ENCODE measurements at regions not wholly inside any gene's neighbourhood (a gene's known extent, or its start where the extent isn't known, plus 50 kb on each side); places are given as distances from the start of the nearest gene placed in this dataset.

DNA sequence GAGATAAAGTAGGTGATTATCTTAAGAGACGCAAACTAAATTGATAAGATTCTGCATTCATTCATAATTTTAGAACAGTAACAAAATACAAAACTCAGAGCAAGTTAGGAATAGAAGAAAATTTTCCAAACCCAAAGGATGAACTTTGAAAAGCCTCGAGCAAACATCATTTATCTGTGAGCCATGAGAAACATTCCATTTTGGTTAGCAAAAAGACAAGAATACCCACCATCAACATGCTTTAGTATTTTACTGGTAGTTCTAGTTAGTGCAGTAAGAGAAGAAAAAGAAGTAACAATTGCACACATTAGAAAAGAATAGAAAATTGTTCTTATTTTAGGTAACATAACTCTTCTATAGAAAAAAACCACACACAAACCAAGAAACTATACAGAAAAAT lies 291.3 kb upstream of the TCF4 start:
- TF ChIP-seq GATA3 (IDR thresholded peaks at IDR 0.05; ENCODE audit: low read depth, low read length) (no peak), GATA2 (IDR thresholded peaks at IDR 0.05; ENCODE audit: low read depth, low read length) (no peak)

DNA sequence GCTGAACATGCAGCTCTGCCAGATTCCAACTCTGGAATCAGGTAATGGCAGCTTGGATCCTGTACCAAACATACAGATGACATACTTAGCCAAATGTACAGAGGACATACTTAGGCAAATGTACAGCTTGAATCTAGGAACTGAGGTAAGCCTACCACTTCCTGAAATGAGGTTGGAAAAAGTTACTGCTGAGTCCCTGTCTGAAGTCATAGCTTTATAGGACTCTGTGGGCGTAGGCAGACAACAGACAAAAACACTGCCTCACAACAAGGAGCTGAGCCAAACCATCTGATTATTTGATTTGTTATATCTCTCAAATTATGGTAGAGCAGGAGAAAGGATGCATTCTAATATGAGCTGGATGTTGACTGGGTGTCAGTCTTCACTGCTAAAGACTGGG lies 290.2 kb upstream of the TCF4 start:
- TF ChIP-seq GATA2 (IDR thresholded peaks at IDR 0.05; ENCODE audit: low read depth, low read length) (no peak), GATA3 (IDR thresholded peaks at IDR 0.05; ENCODE audit: low read depth, low read length) (no peak)

DNA sequence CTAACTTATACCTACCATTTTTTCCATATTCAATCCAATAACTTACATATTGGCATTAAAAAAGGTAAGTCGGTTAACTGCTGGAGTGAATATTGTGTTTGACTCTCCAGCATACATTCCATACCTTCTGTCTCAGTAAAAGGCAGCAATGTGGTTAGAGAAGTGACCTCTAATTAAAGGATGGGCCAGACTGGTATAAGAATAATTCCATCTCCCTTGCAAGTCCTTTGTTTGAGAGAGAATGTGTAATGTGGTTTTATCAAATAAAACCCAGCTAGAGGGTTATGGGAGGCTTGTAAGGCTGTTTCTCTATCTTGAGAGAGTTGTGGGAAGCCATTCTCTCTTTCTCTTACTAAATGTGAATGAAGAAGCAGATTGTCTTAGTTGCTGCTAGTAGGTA lies 289.3 kb upstream of the TCF4 start:
- TF ChIP-seq GATA2 (IDR thresholded peaks at IDR 0.05; ENCODE audit: low read depth, low read length) (no peak), GATA3 (IDR thresholded peaks at IDR 0.05; ENCODE audit: low read depth, low read length) (no peak)

DNA sequence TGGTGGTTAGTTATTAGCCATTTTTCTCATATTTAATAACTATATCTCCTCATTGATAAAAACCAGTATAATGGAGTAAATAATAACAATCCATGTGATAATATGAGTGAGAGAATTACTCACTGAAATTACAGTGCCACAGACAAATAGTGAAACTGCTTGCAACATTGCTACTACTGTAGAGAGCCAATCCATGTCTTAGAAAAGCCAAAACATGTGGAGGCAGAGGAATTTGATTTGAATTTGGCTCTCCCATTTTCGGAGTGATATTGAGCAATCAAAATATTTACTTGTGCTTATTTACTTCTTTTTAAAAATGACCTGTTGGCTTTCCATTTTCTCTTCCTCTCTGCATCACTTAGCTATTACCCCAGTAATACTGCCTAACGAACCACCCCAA lies 288.3 kb upstream of the TCF4 start:
- TF ChIP-seq GATA2 (IDR thresholded peaks at IDR 0.05; ENCODE audit: low read depth, low read length) (no peak), GATA3 (IDR thresholded peaks at IDR 0.05; ENCODE audit: low read depth, low read length) (no peak)

DNA sequence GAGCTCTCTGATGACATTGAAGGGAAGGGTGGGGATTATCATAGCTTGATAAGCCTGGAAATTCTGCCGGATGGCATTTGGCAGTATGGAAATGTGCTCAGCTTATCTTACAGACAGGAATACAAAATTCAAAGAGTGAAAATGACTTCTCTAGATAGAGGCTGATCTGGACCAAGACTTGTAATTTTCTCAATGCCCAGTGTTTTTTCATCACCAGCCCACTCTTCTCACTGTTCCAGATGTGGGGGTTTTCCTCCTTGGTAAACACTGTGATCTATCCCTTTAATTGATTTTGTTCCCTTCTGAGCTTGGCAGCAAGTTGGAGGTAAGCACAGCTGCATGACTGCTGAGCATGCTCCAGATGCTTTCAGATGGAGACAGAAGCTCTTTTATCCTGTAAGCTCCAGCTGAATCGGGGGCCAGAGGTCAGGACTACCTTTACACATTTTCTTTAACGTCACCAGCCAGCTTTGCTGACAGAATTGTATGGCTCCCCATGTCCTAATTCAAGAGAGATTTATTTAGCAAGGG lies 287.4 kb upstream of the TCF4 start:
- TF ChIP-seq GATA2 (IDR thresholded peaks at IDR 0.05; ENCODE audit: low read depth, low read length) (no peak), GATA3 (IDR thresholded peaks at IDR 0.05; ENCODE audit: low read depth, low read length) (no peak)

DNA sequence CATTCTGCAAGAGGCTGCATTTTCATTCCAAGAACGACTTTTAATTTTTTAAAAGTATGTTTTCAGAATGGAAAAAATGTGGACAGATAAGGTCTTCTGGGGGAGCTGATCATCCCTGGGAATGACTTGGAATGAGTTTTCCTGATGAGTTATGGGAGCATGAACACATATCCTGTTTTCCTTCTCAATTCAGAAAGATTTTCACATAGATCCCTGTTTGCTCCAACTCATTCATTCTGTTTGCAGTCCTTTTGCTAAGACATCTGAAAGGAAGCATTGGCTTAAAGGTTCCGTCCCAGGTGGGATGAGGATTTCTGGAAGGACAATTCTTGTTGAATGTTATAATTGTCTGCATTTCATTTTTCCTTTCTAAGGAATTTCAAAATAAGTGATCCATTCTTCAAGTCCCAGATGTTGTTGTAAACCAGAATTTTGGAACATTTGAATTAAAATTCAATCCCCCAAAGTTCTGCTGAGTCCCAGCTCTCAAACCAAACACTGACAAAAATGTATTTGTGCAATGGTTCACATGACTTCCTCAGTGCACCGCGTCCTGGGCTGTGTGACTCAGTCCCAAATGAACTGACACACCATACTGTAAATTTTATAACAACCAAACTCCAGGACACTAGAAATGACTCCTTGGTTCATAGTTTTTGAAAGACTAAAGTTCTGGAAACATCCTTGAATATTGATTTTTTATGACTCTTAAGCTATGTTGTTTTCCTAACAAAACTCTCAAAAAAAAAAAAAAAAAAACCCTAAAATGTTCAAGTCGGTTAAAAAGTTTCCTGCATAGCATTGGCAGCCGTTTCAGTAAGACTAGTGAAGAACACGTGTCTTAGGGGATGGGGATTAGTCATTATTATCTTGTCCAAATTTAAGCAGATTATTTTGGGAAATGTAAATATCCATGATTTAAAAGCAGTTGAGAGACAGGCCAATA lies 281.8 kb upstream of the TCF4 start:
- no peak for TF ChIP-seq GATA2 (IDR thresholded peaks at IDR 0.05; ENCODE audit: low read depth, low read length)
- no peak for TF ChIP-seq GATA3 (IDR thresholded peaks at IDR 0.05; ENCODE audit: low read depth, low read length)

DNA sequence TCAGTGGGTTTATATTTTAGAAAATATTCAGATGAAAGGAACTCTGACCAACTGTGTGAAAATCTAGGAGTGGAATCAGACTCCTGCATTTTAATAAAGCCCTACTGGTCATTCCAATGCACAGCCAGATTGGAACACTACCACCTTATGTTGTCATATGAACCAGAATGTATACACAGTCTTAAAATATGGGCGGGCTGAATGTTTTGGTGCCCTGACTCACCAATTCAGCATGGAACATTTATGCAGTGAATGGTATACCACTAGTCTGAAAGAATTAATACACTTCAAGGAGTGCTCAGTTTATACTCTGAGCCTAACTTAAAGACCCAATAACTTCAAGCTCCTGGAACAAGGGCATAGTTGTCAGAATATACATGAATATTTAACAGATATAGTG lies 280.9 kb upstream of the TCF4 start:
- TF ChIP-seq GATA3 (IDR thresholded peaks at IDR 0.05; ENCODE audit: low read depth, low read length) (no peak), GATA2 (IDR thresholded peaks at IDR 0.05; ENCODE audit: low read depth, low read length) (no peak)

DNA sequence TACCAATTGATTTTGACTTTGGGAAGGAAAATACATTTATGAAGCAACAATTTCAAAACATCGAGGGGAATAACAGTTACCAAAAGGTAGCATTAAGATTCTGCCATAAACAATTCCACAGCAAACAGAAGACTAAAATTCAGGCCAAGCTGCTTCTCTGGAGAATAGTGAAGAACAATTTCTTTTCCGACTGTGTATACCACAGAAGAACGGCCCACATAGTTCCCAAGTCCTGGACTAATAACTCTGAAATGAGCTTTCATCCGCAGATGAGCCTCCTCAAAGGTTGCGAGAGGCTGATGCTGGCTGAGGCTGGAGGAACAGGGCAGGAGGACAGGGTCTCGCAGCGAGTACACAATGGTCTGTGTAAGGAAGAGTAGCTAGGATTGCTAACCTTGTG lies 278.9 kb upstream of the TCF4 start:
- TF ChIP-seq GATA2 (IDR thresholded peaks at IDR 0.05; ENCODE audit: low read depth, low read length) (no peak), GATA3 (IDR thresholded peaks at IDR 0.05; ENCODE audit: low read depth, low read length) (no peak)

DNA sequence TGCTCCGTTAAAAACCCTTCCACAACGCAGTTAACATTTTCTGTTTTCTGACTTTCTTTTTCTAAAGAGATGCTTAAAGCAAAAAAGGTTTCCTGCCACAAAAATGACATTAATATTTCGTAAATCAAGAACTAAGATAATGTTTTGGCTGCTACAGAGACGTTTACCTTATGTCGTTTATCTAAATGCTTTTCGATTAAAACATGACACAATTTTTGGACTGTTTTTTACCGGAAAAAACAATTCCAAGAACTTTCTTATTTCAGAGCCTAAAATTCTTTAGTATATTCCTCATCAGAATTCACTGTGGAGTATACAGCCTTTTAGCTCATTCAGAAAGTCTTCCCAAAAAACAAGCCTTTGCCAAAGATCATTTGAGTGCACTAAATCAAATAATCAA lies 278.0 kb upstream of the TCF4 start:
- TF ChIP-seq GATA2 (IDR thresholded peaks at IDR 0.05; ENCODE audit: low read depth, low read length) (no peak), GATA3 (IDR thresholded peaks at IDR 0.05; ENCODE audit: low read depth, low read length) (no peak)

DNA sequence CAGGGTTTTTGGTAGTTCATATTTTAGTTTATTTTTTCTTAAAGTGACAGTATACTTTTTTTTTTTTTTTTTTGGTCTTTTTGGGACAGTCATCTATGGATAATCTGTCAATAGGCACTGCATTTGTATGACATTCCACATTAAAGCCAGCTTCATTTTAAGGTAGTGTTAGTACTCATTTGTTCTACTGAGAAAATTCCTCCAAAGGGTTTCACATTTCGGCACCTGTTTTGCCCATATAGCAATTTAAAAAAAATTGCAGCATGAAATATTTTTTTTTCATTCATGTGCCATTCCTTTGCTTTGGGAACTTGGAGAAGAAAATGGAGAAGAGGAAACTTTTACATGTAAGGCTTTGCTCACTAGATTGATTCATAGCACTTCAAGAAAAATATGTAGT lies 276.3 kb upstream of the TCF4 start:
- TF ChIP-seq GATA3 (IDR thresholded peaks at IDR 0.05; ENCODE audit: low read depth, low read length) (no peak), GATA2 (IDR thresholded peaks at IDR 0.05; ENCODE audit: low read depth, low read length) (no peak)

DNA sequence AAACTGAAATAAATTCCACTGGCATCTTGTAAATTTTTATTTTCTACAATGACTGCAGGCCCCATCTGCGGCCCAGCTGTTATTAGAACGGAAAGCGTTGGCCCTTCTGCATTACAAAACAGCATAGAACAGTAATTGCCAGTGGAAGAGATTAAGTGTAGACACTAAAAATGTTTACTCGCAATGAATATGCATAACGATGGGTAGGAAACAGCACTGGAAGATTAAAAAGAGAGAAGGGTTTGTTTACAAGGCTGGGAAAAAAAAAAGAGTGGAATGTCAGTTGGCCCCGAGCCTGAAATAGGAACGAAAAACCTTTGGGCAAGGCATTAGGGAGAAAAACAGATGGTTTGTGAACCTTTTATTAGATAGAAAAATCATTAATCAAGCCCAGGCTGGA lies 275.9 kb upstream of the TCF4 start:
- TF ChIP-seq GATA2 (IDR thresholded peaks at IDR 0.05; ENCODE audit: low read depth, low read length) (no peak), GATA3 (IDR thresholded peaks at IDR 0.05; ENCODE audit: low read depth, low read length) (no peak)

DNA sequence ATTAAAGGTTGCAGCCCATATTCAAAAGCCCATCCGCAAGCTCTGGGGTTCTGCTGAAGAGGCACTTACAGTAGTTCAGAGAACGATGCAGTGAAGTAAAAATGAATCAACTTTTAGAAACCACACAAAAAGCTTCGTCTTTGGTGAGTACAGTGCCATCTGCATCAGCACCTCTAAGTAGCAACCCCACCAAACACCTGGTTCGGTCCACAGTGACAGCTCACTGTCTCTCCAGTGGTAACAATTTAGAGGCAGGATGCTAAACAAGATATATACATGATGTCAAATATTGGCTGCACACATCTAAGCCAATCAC lies 275.4 kb upstream of the TCF4 start:
- TF ChIP-seq GATA3 (IDR thresholded peaks at IDR 0.05; ENCODE audit: low read depth, low read length) (no peak), GATA2 (IDR thresholded peaks at IDR 0.05; ENCODE audit: low read depth, low read length) (no peak)

DNA sequence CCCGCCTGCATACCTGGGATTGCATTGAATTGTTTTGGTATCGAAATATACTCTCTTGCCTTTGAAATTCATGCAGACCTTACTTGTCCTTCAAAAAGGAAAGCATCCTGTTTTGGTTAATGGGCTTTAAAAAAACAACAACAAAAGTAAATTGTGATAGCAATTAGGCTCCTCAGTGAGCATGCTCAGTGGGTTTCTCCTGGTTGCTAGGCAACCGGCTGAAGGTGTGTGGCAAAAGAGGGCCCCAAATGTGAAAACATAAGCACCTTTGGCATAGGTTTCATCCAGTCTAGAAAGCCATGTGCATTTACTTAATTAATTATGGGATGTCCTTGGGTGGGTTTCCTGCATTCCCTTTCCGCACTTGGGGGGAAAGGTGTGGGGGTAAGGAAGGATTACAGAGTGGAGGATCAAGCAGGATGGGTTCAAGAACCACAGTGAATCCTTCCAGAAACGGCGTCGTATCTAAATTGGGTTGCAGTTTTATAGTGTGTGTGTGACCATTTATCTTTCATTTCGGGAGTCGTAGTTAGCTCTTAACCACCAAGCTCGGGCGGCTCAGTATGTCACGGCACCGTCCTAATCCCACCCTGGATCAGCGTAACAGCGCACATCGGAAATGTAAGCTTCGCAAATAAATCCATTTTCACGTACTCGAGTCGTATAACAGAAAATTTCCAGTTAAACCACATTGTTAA lies 274.9 kb upstream of the TCF4 start:
- TF ChIP-seq GATA3 (IDR thresholded peaks at IDR 0.05; ENCODE audit: low read depth, low read length) (no peak), GATA2 (IDR thresholded peaks at IDR 0.05; ENCODE audit: low read depth, low read length) (no peak)

DNA sequence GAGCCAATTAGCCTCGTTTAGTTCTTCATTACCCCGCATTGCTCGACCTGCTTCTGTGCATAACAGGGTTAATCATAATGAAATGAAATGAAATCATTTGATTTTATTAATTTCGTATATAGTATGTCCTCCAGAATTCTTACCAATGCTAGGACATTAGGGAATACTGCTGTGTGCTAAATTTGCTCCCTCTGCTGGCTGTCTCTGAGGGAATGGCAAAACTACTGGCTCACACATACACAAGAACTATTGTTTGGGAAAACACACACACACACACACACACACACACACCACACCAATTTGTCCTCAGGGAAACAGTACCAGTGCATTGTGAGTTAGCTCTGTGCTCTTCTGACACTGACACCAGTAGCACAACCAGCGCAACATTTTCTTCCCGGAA lies 273.3 kb upstream of the TCF4 start:
- TF ChIP-seq GATA2 (IDR thresholded peaks at IDR 0.05; ENCODE audit: low read depth, low read length) = no peak
- TF ChIP-seq GATA3 (IDR thresholded peaks at IDR 0.05; ENCODE audit: low read depth, low read length) = no peak

Measured in SH-SY5Y (cell line).